Neutrophil (primary cell): ENCODE measurements at regions not wholly inside any gene's neighbourhood (a gene's known extent, or its start where the extent isn't known, plus 50 kb on each side); places are given as distances from the start of the nearest gene placed in this dataset.
"Not testable (repeated sequence)": the region's sequence is repeated elsewhere in the genome, so short reads cannot be mapped to it uniquely, and the experiment has no call there.

ENCODE experiments used
- H3K27ac ChIP-seq: fragments of 200-600 bp; sonication (generic); 2 replicates; pipeline ENCODE4 v1.5.1; 2016; ENCODE audit warnings: mild to moderate bottlenecking, moderate library complexity
- H3K27me3 ChIP-seq: fragments of 200-600 bp; sonication (generic); 2 replicates; pipeline ENCODE4 v1.6.0; 2016; ENCODE audit warnings: mild to moderate bottlenecking
- H3K36me3 ChIP-seq: fragments of 200-600 bp; sonication (generic); 2 replicates; pipeline ENCODE4 v1.5.1; 2017
- H3K4me1 ChIP-seq, 2 experiments: fragments of 200-600 bp in 1 of 2; sonication (generic) in 1 of 2; 1 replicate in 1 of 2; 2 replicates in 1 of 2; pipeline versions ENCODE4 v1.5.1 to v1.6.1; 2013 to 2016; ENCODE audit warnings: low read depth in 1 of 2, low read length in 1 of 2, mild to moderate bottlenecking in 1 of 2, moderate library complexity in 1 of 2; ENCODE audit not compliant: control insufficient read depth in 1 of 2, insufficient read depth in 1 of 2
- H3K4me3 ChIP-seq, 2 experiments: fragments of 200-600 bp in 1 of 2; sonication (generic) in 1 of 2; 1 replicate in 1 of 2; 2 replicates in 1 of 2; pipeline ENCODE4 v1.5.1; 2013 to 2016; ENCODE audit warnings: low read depth in 1 of 2, low read length in 1 of 2, mild to moderate bottlenecking in 1 of 2, moderate library complexity in 1 of 2
- H3K9me3 ChIP-seq: fragments of 200-600 bp; sonication (generic); 2 replicates; pipeline ENCODE4 v1.5.1; 2016
- TF ChIP-seq, protein P1 (sequence below): fragments of 200-600 bp; sonication (generic); IDR thresholded peaks from 2 replicates; pipeline ENCODE4 v1.5.1; 2016; ENCODE audit warnings: antibody characterized with exemption

DNA sequence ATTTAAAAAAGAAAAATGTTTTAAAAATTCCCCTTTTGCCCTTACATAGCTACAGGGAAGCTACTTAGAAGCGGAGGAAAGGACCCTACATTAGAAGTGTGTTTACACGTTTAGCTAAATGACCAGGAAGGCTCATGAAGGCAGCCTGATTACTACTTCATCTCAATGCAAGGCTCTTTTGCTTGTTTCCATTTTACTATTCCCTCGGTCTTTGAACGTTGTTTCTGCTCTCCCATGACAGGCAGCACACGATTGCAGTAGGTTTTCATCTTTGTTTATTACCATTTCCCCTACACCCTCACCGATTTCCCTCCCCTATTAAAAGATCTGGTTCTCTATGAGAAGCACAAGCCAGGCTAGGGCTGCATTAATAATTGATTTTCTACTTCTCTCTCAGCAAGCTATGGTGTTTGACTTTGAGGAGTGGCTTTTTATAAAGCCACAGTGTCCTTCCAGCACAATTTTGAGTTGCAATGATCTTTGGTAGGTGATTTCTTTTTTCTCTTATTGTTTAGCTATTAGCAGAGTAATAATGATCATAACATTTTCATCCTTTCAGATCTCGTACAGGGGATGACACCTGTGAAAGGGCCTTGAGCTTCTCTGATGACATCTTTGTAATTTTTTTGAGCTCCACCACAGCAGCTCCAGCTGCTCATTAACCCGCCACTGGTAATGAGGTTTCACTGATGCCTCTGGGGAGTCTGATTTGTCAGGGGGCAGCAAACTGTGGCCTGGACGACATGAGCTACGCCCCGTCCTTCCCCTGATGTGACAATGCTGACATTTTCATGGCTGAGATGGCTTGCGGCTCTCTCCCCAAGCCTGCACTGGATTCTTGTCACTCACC, 670.3 kb downstream of the UQCRFS1 start:
- H3K4me3 ChIP-seq: no peak overlapping the region
- no peaks in the 10 kb centered on the region for H3K9me3 ChIP-seq

DNA sequence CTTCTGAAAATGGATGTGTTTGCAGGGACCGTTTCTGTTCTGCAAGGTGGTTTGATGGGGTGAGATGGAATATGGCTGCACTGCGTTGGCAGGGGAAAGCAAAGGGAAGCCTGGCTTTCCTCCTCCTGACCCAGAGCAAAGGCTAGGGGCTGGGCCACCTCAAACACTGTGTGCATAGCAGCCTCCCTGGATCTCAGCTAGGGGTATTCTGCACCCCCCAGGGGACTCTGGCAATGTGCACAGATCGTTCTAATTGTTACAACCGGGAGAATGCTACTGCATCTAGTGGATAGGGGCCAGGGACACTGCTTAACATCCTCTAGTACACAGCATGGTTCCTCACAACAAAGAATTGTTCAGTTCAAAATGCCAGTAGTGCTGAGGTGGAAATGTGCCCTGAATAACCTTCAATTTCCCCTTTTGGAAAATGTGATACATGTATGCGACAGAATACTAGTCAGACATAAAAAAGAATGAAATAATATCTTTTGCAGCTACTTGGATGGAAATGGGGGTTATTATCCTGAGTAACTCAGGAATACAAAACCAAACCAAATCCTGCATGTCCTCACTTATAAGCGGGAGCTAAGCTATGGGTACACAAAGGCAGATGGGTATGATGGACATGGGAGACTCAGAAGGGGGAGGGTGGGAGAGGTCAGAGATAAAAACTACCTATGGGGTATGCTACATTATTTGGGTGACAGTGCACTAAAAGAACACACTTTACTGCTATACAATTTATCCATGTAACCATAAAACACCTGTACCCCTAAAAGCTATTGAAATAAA, 671.2 kb downstream of the UQCRFS1 start:
- Histone ChIP-seq H3K4me3 (no peak overlapping the region), H3K9me3 (no peaks in the 10 kb centered on the region), H3K27me3 (no peaks in the 10 kb centered on the region), H3K27ac (no peak overlapping the region), H3K4me1 (no peaks in the 10 kb centered on the region), H3K36me3 (no peaks in the 10 kb centered on the region)
- TF ChIP-seq, protein P1, sequence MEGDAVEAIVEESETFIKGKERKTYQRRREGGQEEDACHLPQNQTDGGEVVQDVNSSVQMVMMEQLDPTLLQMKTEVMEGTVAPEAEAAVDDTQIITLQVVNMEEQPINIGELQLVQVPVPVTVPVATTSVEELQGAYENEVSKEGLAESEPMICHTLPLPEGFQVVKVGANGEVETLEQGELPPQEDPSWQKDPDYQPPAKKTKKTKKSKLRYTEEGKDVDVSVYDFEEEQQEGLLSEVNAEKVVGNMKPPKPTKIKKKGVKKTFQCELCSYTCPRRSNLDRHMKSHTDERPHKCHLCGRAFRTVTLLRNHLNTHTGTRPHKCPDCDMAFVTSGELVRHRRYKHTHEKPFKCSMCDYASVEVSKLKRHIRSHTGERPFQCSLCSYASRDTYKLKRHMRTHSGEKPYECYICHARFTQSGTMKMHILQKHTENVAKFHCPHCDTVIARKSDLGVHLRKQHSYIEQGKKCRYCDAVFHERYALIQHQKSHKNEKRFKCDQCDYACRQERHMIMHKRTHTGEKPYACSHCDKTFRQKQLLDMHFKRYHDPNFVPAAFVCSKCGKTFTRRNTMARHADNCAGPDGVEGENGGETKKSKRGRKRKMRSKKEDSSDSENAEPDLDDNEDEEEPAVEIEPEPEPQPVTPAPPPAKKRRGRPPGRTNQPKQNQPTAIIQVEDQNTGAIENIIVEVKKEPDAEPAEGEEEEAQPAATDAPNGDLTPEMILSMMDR: no peak

More for the DNA sequence above, 670.3 kb downstream of the UQCRFS1 start:
- H3K36me3 ChIP-seq: no peaks in the 10 kb centered on the region
- TF ChIP-seq, protein P1: no peak
- H3K27ac ChIP-seq: no peak overlapping the region
- no peaks in the 10 kb centered on the region for H3K27me3 ChIP-seq
- no peaks in the 10 kb centered on the region for H3K4me1 ChIP-seq

DNA sequence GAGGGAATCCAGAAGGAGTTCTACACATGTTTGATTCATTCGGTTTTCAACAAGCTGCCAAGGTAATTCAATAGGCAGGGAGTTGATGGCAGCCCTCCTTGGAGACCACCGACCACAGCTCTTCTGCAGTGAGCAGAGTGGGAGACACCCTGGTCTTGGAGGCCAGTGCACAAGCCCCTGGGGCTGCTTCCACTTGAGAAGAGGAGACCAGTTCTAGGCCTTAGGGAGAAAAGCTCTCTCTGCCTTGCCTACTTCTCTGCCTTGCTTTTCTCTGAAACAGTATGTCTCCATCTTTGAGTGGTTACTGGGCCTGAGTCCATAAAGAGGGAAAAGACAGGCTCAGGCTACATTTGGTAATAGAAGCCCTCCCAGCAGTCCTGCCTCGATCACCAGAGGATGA, 671.9 kb downstream of the UQCRFS1 start:
- H3K4me3 ChIP-seq: no peak overlapping the region
- no peaks in the 10 kb centered on the region for H3K27me3 ChIP-seq
- no peaks in the 10 kb centered on the region for H3K9me3 ChIP-seq
- H3K36me3 ChIP-seq: no peaks in the 10 kb centered on the region
- no peak overlapping the region for H3K27ac ChIP-seq
- TF ChIP-seq, protein P1: no peak
- H3K4me1 ChIP-seq: no peaks in the 10 kb centered on the region

DNA sequence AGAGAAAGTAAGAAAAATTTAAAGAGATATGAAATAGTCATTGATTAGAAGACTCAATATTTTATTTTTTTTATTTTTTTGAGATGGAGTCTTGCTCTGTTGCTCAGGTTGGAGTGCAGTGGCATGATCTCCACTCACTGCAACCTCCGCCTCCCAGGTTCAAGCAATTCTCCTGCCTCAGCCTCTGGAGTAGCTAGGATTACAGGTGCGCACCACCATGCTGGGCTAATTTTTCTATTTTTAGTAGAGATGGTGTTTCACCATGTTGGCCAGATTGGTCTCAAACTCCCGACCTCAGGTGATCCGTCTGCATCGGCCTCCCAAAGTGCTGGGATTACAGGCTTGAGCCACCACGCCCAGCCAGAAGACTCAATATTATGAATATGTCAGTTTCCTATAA, 672.6 kb downstream of the UQCRFS1 start:
- H3K4me3 ChIP-seq, H3K27me3 ChIP-seq, H3K4me1 ChIP-seq, H3K27ac ChIP-seq, H3K36me3 ChIP-seq, H3K9me3 ChIP-seq: not testable (repeated sequence)

DNA sequence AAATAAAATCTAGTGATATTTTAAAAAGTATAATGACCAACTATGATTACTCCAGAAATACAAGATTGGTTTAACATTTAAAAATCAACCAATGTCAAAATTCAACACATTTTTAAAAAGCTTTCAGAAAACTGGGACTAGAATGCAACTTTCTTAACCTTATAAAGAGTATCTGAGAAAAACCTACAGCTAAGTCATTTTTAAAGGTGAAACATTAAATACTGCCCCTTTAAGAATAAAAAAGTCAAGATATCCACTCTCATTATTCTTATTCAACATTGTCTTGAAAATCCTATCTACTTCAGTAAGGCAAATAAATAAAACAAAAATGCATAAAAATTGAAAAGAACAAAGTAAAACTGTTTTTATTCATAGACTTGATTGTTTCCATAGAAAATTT, 673.2 kb downstream of the UQCRFS1 start:
- no peaks in the 10 kb centered on the region for H3K27me3 ChIP-seq
- no peaks in the 10 kb centered on the region for H3K9me3 ChIP-seq
- no peak overlapping the region for H3K27ac ChIP-seq
- H3K4me3 ChIP-seq: no peak overlapping the region
- no peaks in the 10 kb centered on the region for H3K4me1 ChIP-seq
- H3K36me3 ChIP-seq: no peaks in the 10 kb centered on the region
- TF ChIP-seq, protein P1: no peak

DNA sequence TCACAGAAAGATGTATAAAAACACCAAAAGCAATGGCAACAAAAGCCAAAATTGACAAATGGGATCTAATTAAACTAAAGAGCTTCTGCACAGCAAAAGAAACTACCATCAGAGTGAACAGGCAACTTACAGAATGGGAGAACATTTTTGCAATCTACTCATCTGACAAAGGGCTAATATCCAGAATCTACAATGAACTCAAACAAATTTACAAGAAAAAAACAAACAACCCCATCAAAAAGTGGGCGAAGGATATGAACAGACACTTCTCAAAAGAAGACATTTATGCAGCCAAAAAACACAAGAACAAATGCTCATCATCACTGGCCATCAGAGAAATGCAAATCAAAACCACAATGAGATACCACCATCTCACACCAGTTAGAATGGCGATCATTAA, 674.4 kb downstream of the UQCRFS1 start:
- H3K4me1 ChIP-seq, H3K9me3 ChIP-seq, H3K27me3 ChIP-seq, H3K36me3 ChIP-seq, H3K27ac ChIP-seq, H3K4me3 ChIP-seq: not testable (repeated sequence)
